ENCODE measurements at regions not wholly inside any gene's neighbourhood (a gene's known extent, or its start where the extent isn't known, plus 50 kb on each side); places are given as distances from the start of the nearest gene placed in this dataset.
A peak's percentile ranks its signal among the peaks of the same experiment; 100 is the strongest.

GRCh38 chr4:72706684-72707083 lies 137.7 kb upstream of the ADAMTS3 start (continued):
- TF ChIP-seq HMBOX1 (IDR thresholded peaks at IDR 0.05) (peak; percentile 68; the same call in 1 of the 2 replicates), ETV1 (tag; conservative IDR thresholded peaks at IDR 0.05; ENCODE audit: low read depth) (peak; percentile 62), NR2C2 (CRISPR knock-in tag; IDR thresholded peaks at IDR 0.05) (no peak), NR2C2 (tag; IDR thresholded peaks at IDR 0.05) (peak; percentile 22; the same call in 1 of the 2 replicates), ZNF77 (CRISPR knock-in tag; IDR thresholded peaks at IDR 0.05) (no peak), SIRT6 (IDR thresholded peaks at IDR 0.05; ENCODE audit: low read depth, low read length) (no peak), ARNT (IDR thresholded peaks at IDR 0.05) (no peak), ARID1B (IDR thresholded peaks at IDR 0.05) (peak; percentile 59), U2AF1 (optimal IDR thresholded peaks at IDR 0.05; ENCODE audit: low read depth, low read length) (no peak), KLF16 (IDR thresholded peaks at IDR 0.05) (peak; percentile 59), TCF3 (CRISPR knock-in tag; IDR thresholded peaks at IDR 0.05) (peak; percentile 60), NEUROD1 (IDR thresholded peaks at IDR 0.05; ENCODE audit: borderline replicate concordance, low read depth, low read length, partially characterized antibody) (no peak), NCOA1 (IDR thresholded peaks at IDR 0.05; ENCODE audit: low read depth) (peak; percentile 31; the same call in 1 of the 2 replicates), CREM (IDR thresholded peaks at IDR 0.05; ENCODE audit: low read depth) (0 out of 2 replicates have a peak, but pooled peaks have one; percentile 21), PKNOX1 (IDR thresholded peaks at IDR 0.05) (peak; percentile 21; the same call in 1 of the 2 replicates), PTRF (tag; IDR thresholded peaks at IDR 0.05) (no peak), ZNF57 (CRISPR knock-in tag; IDR thresholded peaks at IDR 0.05) (no peak), SMARCA4 (IDR thresholded peaks at IDR 0.05) (peak; percentile 45; the same call in 1 of the 2 replicates), ZNF212 (CRISPR knock-in tag; IDR thresholded peaks at IDR 0.05) (no peak), ZBTB1 (CRISPR knock-in tag; IDR thresholded peaks at IDR 0.05; ENCODE audit: borderline replicate concordance, low read depth) (no peak), CBFA2T3 (IDR thresholded peaks at IDR 0.05) (peak; percentile 87), DIDO1 (tag; IDR thresholded peaks at IDR 0.05; ENCODE audit: low read depth) (no peak), MXD1 (CRISPR knock-in tag; IDR thresholded peaks at IDR 0.05; ENCODE audit: borderline replicate concordance, poor library complexity, severe bottlenecking) (no peak), MITF (IDR thresholded peaks at IDR 0.05) (peak; percentile 59; the same call in 1 of the 2 replicates), E2F4 (CRISPR knock-in tag; IDR thresholded peaks at IDR 0.05; ENCODE audit: low read depth) (no peak), DMBX1 (CRISPR knock-in tag; IDR thresholded peaks at IDR 0.05; ENCODE audit: borderline replicate concordance) (peak; percentile 51; the same call in 1 of the 2 replicates), JUND (IDR thresholded peaks at IDR 0.05; ENCODE audit: borderline replicate concordance, low read depth, low read length) (peak; percentile 68), JUND (tag; IDR thresholded peaks at IDR 0.05; ENCODE audit: borderline replicate concordance, low read depth, low read length) (peak; percentile 40; the same call in 1 of the 3 replicates)
